ENCODE measurements at regions not wholly inside any gene's neighbourhood (a gene's known extent, or its start where the extent isn't known, plus 50 kb on each side); places are given as distances from the start of the nearest gene placed in this dataset.

DNA sequence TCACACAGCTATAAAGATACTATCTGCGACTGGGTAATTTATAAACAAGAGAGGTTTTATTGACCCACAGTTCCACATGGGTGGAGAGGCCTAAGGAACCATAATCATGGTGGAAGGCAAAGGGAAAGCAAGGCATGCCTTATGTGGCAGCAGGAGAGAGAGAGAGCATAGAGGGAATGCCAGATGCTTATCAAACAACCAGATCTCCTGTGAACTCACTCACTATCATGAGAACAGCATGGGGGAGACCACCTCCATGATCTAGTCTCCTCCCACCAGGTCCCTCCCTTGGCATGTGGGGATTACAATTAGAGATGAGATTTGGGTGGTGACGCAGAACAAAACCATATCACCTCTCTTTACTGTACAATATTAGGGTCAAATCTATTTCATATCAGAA lies 1101.6 kb upstream of the RAG2 start:
- DNase-seq, result no peak

DNA sequence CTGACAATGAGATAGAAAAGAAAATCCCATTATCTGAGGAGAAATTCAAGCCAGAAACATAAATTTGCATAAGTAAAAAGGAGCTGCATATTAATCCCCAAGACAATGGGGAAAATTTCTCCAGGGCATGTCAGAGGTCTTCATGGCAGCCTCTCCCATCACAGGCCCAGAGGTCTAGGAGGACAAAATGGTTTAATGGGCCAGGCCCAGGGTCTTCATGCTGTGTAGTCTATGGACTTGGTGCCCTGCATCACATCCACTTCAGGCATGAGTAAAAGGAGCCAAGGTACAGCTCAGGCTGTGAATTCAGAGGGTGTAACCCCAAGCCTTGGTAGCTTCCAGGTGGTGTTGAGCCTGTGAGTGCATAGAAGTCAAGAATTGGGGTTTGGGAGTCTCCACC lies 1097.2 kb upstream of the RAG2 start:
- no peak for DNase-seq

DNA sequence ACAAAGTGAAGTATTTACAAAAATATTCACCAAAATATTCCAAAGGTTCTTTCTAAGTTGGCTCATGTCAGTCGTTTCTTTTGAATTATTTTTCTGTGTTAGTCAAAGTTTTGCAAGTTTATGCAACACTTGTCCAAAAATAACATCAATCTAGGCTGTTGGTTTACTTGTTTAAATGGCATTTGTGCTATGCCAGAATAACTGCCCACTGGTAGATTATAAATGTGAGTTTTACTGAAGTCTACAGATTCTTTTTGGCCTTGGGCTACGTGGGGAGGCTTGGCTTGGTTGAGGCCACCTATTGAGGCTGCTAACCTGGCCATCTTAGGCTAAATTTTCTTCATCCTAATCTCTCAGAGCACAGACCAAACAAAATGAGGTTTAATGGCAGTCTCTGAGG lies 1091.9 kb upstream of the RAG2 start:
- DNase-seq, result no peak

DNA sequence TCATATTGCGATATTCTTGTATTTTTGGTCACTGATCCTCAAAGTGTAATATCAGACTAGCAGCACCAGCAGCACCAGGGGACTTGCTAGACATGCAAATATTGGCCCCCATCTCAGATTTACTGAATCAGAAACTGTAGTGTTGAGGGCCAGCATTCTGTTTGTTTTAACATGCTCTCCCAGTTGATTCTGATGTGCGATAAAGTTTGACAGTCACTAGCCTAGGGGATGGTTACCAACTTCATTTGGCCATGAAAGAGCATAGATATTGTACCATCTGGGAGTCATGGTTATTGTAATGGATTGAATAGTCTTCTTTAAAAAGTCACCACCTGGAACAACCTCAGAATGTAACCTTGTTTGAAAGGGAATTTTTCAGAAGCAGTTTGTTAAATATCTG lies 1090.4 kb upstream of the RAG2 start:
- no peak for DNase-seq

DNA sequence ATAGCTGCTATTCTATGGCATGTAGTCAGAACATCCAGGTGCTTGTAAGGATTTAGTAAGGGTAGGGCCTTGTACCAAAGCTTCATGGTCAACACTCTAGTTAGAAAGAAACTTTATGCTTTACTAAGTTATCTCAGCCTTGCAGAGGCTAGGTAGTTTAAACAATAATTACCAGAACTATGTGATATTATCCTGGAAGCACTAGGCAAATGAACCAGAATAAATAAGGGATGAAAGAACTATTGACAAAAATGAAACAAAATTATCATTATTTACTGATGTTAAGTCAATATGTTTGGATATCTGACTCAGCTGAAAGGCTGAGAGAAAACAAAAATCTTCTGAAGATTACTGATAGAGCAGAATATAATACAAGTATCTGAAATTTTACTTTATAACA lies 1089.1 kb upstream of the RAG2 start:
- DNase-seq, result no peak

DNA sequence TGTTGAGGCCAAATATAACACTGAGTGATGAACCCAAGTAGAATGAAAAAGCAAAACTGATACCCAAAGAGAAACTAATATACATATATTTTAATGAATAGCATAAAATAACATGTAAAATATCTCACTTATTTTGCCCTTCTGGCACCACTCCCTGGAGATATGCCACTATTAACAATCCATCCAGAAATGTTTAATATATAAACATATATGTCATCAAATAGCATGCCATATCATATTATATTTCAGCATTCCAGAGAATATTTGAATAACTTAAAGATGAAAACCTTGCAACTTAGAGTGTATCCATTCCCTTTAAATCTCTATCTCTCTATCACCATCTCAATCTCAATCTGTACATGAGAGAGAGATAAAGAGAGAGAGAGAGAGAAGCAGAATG lies 1073.3 kb upstream of the RAG2 start:
- no peak for DNase-seq

DNA sequence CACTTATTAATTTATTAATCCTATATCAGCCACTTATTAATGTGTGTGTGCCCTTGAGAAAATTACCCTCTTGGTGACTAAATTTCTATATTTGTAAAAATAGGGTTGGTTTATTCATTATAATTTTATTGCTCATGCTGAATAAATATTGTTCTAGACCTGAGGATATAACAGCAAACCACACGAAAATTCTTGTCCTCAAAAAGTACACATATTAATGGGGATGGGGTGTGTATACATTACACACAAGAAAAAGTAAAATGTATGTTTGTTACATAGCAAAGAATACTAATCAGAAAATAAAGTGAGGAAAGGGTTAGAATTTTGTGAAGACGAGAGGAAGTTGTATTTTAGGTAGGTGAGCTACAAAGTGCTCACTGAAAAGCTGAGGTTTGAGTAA lies 1068.9 kb upstream of the RAG2 start:
- no peak for DNase-seq

DNA sequence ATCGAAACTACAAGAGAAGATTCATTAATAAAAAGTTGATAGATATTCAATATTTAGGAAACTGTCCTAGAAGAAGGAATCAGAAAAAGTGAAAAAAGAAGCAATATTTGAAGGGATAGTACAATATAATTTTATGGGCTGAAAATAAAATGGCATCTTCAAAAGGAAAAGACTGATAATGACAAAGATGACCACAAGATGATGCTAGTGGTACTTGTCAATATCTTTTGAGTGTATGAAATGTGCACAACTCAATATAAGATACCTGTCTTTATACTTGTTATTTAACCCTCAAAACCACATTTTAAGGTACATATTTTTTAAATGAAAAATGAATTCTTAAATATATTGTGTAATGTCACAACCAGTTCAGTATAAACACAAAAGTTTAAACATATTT lies 1059.6 kb upstream of the RAG2 start:
- no peak for DNase-seq

DNA sequence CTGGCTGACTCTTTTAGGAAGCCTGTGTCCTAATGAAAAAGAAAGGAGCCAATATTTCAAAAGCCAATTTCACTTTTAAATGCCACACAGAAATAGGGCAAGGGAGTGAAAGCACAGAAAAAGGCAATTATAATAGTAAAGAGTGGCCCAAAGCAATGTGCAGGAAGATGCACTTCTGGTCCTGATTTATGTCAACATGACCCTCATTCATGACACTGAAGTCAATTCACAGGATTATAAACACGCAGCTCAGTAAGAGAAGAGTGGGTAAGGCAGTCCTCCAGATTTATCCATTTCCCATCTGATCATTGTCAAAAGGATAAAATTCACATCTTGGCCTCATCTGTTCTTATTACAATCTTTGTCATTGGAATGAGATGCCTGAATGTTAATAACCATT lies 1049.7 kb upstream of the RAG2 start:
- DNase-seq, result no peak

DNA sequence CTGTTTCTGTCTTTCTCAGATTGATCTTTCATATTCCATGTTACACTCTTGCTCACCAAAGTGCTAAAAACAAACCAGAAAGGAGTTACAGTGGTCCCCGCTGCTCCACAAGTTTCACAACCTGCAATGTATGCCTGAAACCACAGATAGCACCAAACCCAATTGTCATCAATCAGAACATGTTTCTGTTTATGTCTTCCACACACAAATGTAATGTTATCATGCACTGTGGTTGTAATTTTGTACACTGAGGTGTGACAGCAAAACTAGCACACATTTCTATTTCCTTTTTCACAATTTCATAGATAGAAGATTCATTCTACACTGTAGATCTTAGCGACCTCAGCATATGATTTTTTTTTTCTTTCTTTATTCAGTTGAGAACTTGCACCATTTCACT lies 1045.9 kb upstream of the RAG2 start:
- DNase-seq, result no peak

DNA sequence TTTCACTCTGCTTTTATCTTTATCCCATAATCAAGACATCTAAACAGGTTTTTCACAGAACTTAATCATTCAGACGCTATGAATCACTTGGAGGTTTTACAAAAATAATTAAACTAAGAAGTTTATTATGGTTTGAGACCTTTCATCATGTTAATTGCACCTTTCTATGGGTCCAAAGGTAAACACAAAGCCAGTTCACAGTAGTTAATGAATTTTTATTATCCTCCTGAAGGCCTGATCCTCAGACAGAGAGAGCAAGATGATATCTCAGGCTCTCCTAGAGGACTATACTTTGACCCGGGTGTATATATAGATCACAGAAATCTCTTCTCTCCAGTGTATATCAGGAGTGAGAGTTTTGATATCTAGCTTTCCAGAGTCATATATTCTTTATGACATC lies 1044.3 kb upstream of the RAG2 start:
- DNase-seq, result no peak

DNA sequence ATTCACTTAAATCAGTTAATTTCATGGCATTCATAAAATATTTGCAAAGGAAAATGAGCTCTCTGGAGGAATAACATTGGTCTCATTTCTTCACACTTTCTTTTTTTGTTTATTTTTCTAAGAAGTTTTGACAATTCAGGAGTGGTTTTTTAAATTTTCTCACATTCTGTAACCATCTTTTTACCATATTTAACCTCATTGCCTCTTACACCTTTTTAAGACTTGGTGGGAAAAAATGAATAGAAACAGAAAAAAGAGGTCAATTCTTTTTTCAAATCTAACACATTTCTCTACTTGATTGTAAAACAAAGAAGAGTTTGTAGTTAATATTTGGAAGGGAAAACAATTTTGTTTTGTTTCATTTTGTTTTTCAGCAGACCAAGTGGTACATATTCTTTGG lies 1034.7 kb upstream of the RAG2 start:
- DNase-seq, result no peak

DNA sequence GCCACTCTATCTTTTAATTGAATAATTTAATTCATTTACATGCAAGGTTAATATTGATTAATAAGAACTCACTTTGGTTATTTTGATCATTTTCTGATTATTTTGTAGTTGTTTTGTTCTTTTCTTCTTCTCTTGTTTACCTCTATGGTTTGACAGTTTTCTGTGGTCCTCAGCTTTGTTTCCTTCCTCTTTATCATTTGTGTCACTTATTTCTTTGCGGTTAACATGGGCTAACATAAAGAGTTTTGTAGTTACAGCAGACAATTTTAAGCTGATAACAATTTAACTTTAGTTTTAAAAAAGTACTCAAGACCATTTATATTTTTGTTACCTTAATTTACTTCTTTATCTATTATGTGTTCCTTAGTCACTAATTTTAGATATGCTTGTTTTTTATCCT lies 1032.8 kb upstream of the RAG2 start:
- no peak for DNase-seq

DNA sequence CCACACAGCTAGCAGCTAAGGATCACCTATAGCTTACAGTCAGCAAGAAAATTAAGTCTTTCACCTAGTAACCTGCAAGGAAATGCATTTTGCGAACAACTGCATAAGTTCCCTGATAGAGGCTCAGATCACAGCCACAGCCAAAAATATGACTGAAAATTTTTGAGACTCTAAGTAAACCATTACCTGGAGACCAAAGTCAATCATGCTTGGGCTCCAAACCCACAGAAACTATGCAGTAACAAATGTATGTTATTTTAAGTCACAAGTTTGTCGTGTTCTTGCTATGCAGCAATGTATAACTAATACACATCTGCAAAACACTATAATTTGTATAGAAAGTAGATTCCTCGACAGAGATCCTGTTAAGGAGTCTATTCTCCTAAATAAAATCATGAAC lies 1025.7 kb upstream of the RAG2 start:
- no peak for DNase-seq

DNA sequence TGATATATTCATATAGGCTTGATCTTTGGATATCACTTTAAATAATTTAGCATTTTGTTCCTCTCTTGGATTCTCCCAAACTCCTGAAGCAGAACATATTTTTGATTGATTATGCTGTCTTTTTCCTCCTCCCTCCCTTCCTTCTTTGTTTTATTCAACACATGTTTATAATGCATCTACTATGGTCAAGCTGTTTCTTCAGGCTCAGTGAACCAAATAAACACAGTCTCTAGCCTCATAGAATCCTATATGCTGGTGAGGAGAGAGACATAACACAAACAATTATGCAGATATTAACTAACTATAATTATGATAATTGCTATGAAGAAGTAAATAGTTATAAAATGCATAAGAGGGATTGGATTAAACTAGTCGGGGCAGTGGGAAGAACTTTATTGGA lies 1023.6 kb upstream of the RAG2 start:
- DNase-seq, result no peak

DNA sequence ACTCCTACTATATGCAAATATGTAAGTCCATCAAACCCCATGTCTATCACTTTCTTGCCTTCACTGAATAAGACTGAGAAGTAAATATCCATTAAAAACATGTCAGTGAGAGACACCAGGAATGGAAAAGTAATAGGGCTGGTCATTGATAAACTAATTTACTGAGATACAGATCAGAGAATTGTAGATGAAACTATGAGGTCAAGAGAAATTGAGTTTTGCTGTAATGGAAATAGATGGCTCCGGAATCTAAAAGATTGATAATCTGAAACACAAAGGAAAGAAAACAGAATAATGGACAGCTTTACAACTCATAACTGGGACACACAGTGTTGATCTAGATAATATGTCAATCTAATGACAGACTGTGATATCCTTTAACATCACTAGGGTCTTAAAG lies 1018.3 kb upstream of the RAG2 start:
- DNase-seq, result no peak

DNA sequence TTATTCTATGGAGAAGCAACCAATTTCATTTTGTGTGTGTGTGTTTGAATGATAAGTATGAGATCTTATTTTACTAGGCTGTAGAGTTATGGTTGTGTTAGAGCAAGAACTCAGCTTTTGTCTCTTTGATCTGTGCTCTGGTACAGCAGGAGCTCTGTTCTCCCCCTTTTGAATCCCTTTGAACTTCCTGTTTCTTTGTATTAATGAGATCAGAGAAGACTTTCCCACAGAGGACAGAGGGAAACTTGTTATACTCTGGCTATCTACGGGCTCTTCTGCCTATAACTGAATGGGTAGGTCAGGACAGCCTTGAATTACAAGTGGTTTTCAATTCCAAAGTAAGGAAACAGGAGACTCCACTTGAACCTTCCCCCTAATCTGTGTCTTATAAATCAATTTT lies 1015.0 kb upstream of the RAG2 start:
- DNase-seq, result no peak

DNA sequence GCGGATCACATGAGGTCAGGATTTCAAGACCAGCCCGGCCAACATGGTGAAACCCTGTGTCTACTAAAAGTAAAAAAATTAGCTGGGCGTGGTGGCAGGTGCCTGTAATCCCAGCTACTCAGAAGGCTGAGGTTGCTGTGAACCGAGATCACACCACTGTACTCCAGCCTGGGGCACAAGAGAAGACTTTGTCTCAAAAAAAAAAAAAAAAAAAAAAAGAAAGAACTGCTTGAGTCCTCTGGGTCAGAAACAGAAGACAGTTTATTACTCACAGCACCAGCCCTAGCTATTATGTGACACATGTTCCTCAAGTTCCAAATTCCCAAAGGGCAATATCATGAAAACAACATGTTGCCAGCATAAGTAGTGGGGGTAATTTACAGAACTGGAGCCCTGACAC lies 1014.1 kb upstream of the RAG2 start:
- DNase-seq, result no peak

DNA sequence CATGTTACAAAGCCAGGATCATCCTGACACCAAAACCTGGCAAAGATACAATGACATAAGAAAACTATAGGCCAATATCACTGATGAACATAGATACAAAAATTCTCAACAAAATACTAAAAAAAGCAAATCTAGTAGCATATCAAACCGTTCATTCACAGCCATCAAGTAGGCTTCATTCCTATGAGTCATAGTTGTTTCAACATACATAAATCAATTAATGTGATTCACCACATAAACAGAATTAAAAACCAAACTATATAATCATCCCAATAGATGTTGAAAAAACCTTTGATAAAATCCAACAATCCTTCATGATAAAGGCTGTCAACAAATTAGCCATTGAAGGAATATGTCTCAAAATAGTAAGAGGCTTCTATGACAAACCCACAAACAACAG lies 1007.2 kb upstream of the RAG2 start:
- DNase-seq, result no peak

DNA sequence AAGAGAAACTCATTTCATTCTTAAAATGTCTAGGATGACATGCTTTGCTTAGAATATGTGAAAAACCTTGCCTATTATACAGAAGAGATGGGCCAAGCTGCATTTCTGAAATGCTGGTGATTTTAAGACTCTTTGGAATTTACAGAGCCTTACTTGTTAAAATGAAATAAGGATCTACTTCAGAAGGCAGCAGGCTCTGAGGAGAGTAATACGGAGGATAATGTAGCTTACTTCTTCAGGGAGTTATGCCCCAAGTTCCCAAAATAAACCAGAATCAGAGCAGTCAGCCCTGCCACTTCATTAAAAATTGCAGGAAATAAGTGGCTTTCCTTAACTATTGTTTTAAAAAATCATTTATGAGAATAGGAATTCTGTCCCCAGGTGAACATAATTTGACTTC lies 1000.3 kb upstream of the RAG2 start:
- DNase-seq, result no peak

DNA sequence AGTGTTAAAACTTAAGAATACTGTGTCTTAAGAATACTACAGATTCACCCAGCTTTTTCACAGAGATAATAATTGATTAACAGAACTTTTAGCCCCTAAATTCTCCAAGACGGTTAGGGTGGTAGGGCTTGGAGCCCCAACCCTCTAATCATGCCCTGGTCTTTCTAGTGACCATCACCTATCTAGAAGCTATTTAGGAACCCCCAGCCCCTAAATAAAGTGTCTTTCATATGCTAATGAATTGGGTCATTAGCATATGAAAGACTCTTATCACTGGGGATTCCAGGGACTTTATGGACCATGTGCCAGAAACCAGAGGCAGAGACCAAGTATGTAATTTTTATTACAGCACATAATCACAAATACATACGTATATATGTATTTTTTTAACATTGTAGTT lies 999.7 kb upstream of the RAG2 start:
- no peak for DNase-seq

DNA sequence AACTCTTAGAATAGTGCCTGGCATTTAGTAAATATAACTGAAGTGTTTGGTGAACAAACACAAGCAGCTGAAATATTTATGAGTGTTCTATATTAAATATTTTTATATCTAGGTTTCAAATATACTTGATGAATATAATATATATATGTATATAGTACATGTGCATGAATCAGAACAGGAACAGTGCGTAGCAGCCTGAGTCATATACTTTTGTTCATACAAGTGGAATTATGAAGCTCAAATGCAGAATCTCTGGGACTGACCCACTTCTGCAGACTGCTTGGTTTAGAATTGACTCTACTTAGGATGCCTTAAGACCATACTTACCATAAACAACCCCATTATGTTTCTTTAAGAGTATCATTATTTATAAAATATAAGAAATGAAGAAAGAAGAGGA lies 997.8 kb upstream of the RAG2 start:
- DNase-seq, result no peak

DNA sequence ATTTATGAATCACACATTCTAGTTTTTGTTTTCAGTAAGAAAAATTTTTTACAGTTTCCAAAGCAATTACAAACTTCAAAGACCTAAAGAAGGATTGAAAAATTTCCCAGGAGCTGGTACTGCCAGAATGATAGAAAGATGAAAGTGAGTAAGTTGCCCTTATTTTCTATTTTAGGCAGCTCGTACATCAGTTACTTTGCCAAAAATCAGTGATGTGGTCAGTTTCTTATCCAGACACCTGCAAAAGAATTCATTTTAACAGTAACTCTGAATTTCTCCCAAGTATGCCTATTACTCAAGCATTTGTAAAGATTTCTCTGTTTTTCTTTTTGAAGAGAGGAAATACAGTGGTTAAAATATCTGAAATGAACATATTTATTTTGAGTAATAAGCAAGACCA lies 976.3 kb upstream of the RAG2 start:
- DNase-seq, result no peak

DNA sequence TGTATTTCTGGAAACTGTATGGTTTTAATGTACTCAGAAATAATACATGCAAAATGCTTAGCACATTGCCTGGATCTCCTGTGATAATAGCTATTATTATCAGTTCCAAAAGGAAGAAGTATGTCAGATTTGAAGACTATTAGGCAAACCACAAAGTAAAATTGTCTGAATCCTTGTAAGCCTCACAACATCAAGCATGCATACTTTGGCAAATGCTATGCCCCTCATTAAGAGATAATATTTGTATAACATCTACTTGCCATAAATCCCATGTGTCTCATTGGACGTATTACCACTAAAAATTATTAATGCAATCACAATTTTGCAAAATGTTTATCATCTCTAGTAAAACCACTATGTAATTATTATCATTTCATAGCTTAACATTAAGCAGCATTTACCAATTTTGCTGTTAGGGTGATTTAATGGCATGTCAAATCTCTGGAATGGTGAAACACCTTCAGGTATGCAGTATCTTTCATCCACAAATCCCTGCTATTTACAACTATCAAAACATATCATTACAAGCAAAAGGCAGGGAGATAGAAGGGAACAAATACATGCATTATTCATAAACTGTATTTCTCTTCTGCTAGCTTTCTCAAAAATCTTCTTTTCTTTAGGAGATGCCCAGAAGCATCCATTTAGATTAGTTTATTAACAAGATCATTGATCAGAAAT lies 974.6 kb upstream of the RAG2 start:
- no peak for DNase-seq

DNA sequence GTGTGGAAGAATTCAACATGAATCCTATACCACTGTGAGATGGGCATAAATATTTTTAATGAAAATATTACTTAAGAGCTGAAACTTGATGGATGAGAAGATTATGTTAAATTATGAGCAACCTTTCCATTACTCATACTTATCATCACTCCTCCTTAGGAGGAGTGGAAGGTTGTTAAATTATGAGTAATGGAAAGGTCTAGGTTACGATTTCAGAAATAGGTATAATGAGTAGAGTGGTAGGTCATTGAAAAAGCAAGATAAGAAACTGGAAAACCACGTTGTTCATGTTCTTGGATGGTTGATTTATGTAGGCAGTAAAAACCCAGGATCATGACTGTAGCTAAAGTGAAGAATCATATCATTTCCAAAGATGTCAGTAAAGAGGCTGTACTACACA lies 973.2 kb upstream of the RAG2 start:
- DNase-seq, result no peak

DNA sequence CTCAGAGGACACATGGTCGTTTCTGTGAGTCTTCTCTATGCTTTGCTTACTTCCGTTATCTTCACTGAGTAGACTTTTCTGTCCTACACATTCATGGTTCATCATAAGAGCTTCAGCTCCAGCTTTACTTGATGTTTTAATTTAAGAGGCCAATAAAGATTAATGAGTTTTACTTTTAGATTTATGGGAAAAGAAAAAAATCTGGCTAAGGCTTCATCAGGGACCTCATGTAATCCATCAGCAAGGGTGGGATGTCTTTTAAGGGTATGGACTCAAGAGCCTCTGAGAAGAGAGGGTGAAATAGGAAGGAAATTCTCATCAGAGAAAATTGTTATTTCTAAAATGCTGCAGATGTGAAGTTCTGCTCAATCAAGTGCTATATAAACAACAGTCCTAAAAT lies 963.0 kb upstream of the RAG2 start:
- no peak for DNase-seq

Data from NCI-H1694 (cell line).